Bronchial epithelial cell (primary cell): ENCODE measurements at regions not wholly inside any gene's neighbourhood (a gene's known extent, or its start where the extent isn't known, plus 50 kb on each side); places are given as distances from the start of the nearest gene placed in this dataset.
A peak's percentile ranks its signal among the peaks of the same experiment; 100 is the strongest.

Source experiments
- DNase-seq: peaks from one replicate; pipeline ENCODE4 v3.0.0-alpha.2; 2010; ENCODE audit warnings: low read depth
- FAIRE-seq: peaks from 2 replicates; lab custom pipeline; 2011; peaks lifted over from hg19 to GRCh38; lab: Jason Lieb, UNC
- H3K27me3 ChIP-seq: 2 replicates; pipeline ENCODE4 v1.5.1; 2011; ENCODE audit warnings: low read length; ENCODE audit not compliant: control insufficient read depth, insufficient read depth
- H3K36me3 ChIP-seq: 2 replicates; pipeline ENCODE4 v1.5.1; 2011; ENCODE audit warnings: low read length; ENCODE audit not compliant: control insufficient read depth, insufficient read depth
- H3K4me3 ChIP-seq: 2 replicates; pipeline ENCODE4 v1.5.1; 2011; ENCODE audit warnings: mild to moderate bottlenecking, low read depth, low read length, control low read depth
- CTCF ChIP-seq: IDR thresholded peaks from 2 replicates; pipeline ENCODE4 v1.5.1; 2011; ENCODE audit warnings: mild to moderate bottlenecking, moderate library complexity, low read length, control low read depth, inconsistent platforms; ENCODE audit not compliant: insufficient read depth, severe bottlenecking

- no peaks in the 10 kb centered on the region for H3K36me3 ChIP-seq
- no peak overlapping the region for H3K4me3 ChIP-seq
- H3K27me3 ChIP-seq = no peaks in the 10 kb centered on the region
- DNase-seq (no peak), FAIRE-seq (no peak)
- no peak for TF ChIP-seq CTCF
Observed at GRCh38 chr10:9688711-9689110, 1329.0 kb upstream of the CELF2 start.

DNA sequence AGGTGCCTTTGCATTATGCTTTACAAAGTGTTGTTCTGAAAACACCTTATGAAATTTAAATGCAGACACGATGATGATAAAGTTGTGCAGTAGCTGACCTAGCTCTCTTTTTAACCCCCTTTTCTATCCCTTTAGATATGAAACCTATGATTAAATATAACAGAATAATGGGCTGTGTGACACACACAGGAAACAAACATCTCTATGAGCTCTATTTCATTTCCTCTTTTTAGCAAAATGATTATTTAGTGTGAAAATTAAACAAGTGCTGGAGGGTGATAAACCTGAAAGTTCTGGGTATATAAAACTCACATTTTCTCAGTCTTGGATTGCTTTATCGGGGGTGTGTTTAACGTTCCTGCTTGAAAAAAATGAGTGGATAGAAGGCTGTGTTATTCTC, 1310.5 kb upstream of the CELF2 start:
- no peak for TF ChIP-seq CTCF
- Histone ChIP-seq H3K4me3 (no peak overlapping the region), H3K27me3 (no peaks in the 10 kb centered on the region), H3K36me3 (no peaks in the 10 kb centered on the region)
- FAIRE-seq = no peak
- DNase-seq = no peak

- no peak for TF ChIP-seq CTCF
- DNase-seq (peak; percentile 49), FAIRE-seq (no peak)
- H3K4me3 ChIP-seq = no peak overlapping the region
- no peaks in the 10 kb centered on the region for H3K36me3 ChIP-seq
- H3K27me3 ChIP-seq = no peaks in the 10 kb centered on the region
Observed at GRCh38 chr10:9709849-9710248, 1307.8 kb upstream of the CELF2 start.

GRCh38 chr10:9712393-9712792, 1305.3 kb upstream of the CELF2 start:
- H3K27me3 ChIP-seq = no peaks in the 10 kb centered on the region
- no peaks in the 10 kb centered on the region for H3K36me3 ChIP-seq
- TF ChIP-seq CTCF = no peak
- no peak overlapping the region for H3K4me3 ChIP-seq
- DNase-seq (no peak), FAIRE-seq (no peak)

DNA sequence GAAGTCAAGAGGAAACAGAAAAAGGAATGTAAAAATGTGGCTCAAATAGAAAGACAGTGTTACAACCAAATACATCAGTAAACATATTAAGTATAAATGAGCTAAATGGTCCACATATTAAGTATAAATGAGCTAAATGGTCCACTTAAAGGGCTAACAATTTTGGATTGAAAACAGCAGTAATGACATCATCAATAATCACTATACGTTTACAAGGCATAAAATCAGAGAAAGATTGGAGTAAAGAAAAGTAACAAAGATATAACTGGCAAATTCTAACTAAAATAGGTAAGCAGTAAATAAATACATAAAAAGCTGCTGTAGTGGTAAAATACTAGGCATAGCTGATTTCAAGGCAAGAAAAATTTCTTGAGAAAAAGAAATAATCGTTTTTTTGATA, 1298.4 kb upstream of the CELF2 start:
- H3K4me3 ChIP-seq = no peak overlapping the region

More for the DNA sequence above, 1298.4 kb upstream of the CELF2 start:
- FAIRE-seq (no peak), DNase-seq (no peak)
- Histone ChIP-seq H3K27me3 (no peaks in the 10 kb centered on the region), H3K36me3 (no peaks in the 10 kb centered on the region)
- TF ChIP-seq CTCF = no peak
